Mesenchymal stem cell (in vitro differentiated cells and primary cell): ENCODE measurements at regions not wholly inside any gene's neighbourhood (a gene's known extent, or its start where the extent isn't known, plus 50 kb on each side); places are given as distances from the start of the nearest gene placed in this dataset. TPM values are rescaled to one million over a fixed set of nuclear protein-coding genes. Genes with fewer than 3 reads are reported as not detected.
A peak's percentile ranks its signal among the peaks of the same experiment; 100 is the strongest.

Experiments used
- DNase-seq: peaks from one replicate; pipeline ENCODE4 v3.0.0-alpha.2; 2013
- H2AFZ ChIP-seq: one replicate; pipeline ENCODE4 v1.6.1; 2013; ENCODE audit warnings: low read depth, mild to moderate bottlenecking, control low read depth, inconsistent platforms, low read length, moderate library complexity
- H2AK5ac ChIP-seq: 2 replicates; pipeline ENCODE4 v1.6.1; 2013; ENCODE audit warnings: low read length, moderate library complexity, mild to moderate bottlenecking, inconsistent platforms; ENCODE audit not compliant: severe bottlenecking
- H2BK120ac ChIP-seq: one replicate; pipeline ENCODE4 v1.6.1; 2013; ENCODE audit warnings: low read depth, mild to moderate bottlenecking, inconsistent platforms, low read length, moderate library complexity
- H2BK12ac ChIP-seq, 2 experiments: one replicate each; pipeline ENCODE4 v1.6.1; 2013; ENCODE audit warnings: inconsistent platforms in 2 of 2, low read length in 2 of 2, mild to moderate bottlenecking in 2 of 2, moderate library complexity in 2 of 2, control low read depth in 1 of 2
- H2BK15ac ChIP-seq: one replicate; pipeline ENCODE4 v1.6.1; 2013; ENCODE audit warnings: mild to moderate bottlenecking, low read depth, inconsistent platforms; ENCODE audit not compliant: poor library complexity, severe bottlenecking
- H2BK5ac ChIP-seq: 2 replicates; pipeline ENCODE4 v1.6.1; 2013; ENCODE audit warnings: low read depth, mild to moderate bottlenecking, low read length, control low read depth, inconsistent platforms; ENCODE audit not compliant: poor library complexity, severe bottlenecking
- H3K14ac ChIP-seq, 2 experiments: one replicate each; pipeline ENCODE4 v1.6.1; 2013; ENCODE audit warnings: inconsistent platforms in 2 of 2, low read length in 2 of 2, control low read depth in 1 of 2, mild to moderate bottlenecking in 1 of 2, moderate library complexity in 1 of 2
- H3K18ac ChIP-seq, 2 experiments: one replicate each; pipeline ENCODE4 v1.6.1; 2013; ENCODE audit warnings: inconsistent platforms in 2 of 2, low read length in 2 of 2, control low read depth in 1 of 2, low read depth in 1 of 2, mild to moderate bottlenecking in 1 of 2
- H3K23ac ChIP-seq, 2 experiments: one replicate each; pipeline ENCODE4 v1.6.1; 2013; ENCODE audit warnings: inconsistent platforms in 2 of 2, low read length in 2 of 2, mild to moderate bottlenecking in 2 of 2, moderate library complexity in 2 of 2, control low read depth in 1 of 2
- H3K27ac ChIP-seq: 2 replicates; pipeline ENCODE4 v1.5.1; 2013; ENCODE audit warnings: mild to moderate bottlenecking, moderate library complexity, low read length, control low read depth, inconsistent platforms; ENCODE audit not compliant: poor library complexity, severe bottlenecking
- H3K27me3 ChIP-seq, 2 experiments: 2 replicates each; pipeline versions ENCODE4 v1.6.1 to v1.7.0; 2013; ENCODE audit warnings: low read length in 2 of 2, mild to moderate bottlenecking in 2 of 2, moderate library complexity in 2 of 2, control low read depth in 1 of 2, inconsistent platforms in 1 of 2; ENCODE audit not compliant: control insufficient read depth in 1 of 2, insufficient read depth in 1 of 2
- H3K36me3 ChIP-seq, 2 experiments: 2 replicates each; pipeline versions ENCODE4 v1.6.1 to v1.7.0; 2013; ENCODE audit warnings: low read length in 2 of 2, control low read depth in 1 of 2, inconsistent platforms in 1 of 2, low read depth in 1 of 2, mild to moderate bottlenecking in 1 of 2; ENCODE audit not compliant: insufficient read depth in 2 of 2, control insufficient read depth in 1 of 2
- H3K4ac ChIP-seq, 2 experiments: one replicate each; pipeline ENCODE4 v1.6.1; 2013; ENCODE audit warnings: inconsistent platforms in 2 of 2, low read length in 2 of 2, mild to moderate bottlenecking in 2 of 2, moderate library complexity in 2 of 2, control low read depth in 1 of 2, low read depth in 1 of 2
- H3K4me1 ChIP-seq: 2 replicates; pipeline ENCODE4 v1.6.1; 2013; ENCODE audit warnings: low read depth, low read length, control low read depth; ENCODE audit not compliant: control insufficient read depth, insufficient read depth
- H3K4me2 ChIP-seq: 2 replicates; pipeline ENCODE4 v1.6.1; 2013; ENCODE audit warnings: low read length, mild to moderate bottlenecking, inconsistent platforms; ENCODE audit not compliant: poor library complexity, severe bottlenecking
- H3K4me3 ChIP-seq, 2 experiments: 2 replicates each; pipeline versions ENCODE4 v1.5.1 to v1.7.0; 2013; ENCODE audit warnings: low read length in 2 of 2, mild to moderate bottlenecking in 2 of 2, control low read depth in 1 of 2, low read depth in 1 of 2; ENCODE audit not compliant: insufficient read depth in 1 of 2
- H3K79me1 ChIP-seq: replicated peaks from 2 replicates; pipeline ENCODE4 v1.6.1; 2013; ENCODE audit warnings: mild to moderate bottlenecking, control low read depth, low read length, inconsistent platforms; ENCODE audit not compliant: poor library complexity, severe bottlenecking
- H3K9ac ChIP-seq: 2 replicates; pipeline ENCODE4 v1.7.0; 2013; ENCODE audit warnings: mild to moderate bottlenecking, low read length, moderate library complexity
- H3K9me3 ChIP-seq: 2 replicates; pipeline ENCODE4 v1.7.0; 2013; ENCODE audit warnings: mild to moderate bottlenecking, low read length; ENCODE audit not compliant: control insufficient read depth
- H4K8ac ChIP-seq: one replicate; pipeline ENCODE4 v1.6.1; 2013; ENCODE audit warnings: inconsistent platforms, mild to moderate bottlenecking, low read length, moderate library complexity
- H4K91ac ChIP-seq: one replicate; pipeline ENCODE4 v1.6.1; 2013; ENCODE audit warnings: mild to moderate bottlenecking, low read length, inconsistent platforms
- WGBS: methylation state at CpG from one replicate; pipeline ENCODE4 v1.1.7; 2013; ENCODE audit warnings: mixed read lengths; 5-methylcytosine and 5-hydroxymethylcytosine counted together
- small RNA-seq: library from polyadenylated mRNA; stranded (forward); fragments of <200 nt; extraction: miRNeasy Mini kit (QIAGEN cat#:217004); gene quantifications from one replicate; pipeline ENCODE3, GENCODE V24; 2013; ENCODE audit warnings: low read depth

DNA sequence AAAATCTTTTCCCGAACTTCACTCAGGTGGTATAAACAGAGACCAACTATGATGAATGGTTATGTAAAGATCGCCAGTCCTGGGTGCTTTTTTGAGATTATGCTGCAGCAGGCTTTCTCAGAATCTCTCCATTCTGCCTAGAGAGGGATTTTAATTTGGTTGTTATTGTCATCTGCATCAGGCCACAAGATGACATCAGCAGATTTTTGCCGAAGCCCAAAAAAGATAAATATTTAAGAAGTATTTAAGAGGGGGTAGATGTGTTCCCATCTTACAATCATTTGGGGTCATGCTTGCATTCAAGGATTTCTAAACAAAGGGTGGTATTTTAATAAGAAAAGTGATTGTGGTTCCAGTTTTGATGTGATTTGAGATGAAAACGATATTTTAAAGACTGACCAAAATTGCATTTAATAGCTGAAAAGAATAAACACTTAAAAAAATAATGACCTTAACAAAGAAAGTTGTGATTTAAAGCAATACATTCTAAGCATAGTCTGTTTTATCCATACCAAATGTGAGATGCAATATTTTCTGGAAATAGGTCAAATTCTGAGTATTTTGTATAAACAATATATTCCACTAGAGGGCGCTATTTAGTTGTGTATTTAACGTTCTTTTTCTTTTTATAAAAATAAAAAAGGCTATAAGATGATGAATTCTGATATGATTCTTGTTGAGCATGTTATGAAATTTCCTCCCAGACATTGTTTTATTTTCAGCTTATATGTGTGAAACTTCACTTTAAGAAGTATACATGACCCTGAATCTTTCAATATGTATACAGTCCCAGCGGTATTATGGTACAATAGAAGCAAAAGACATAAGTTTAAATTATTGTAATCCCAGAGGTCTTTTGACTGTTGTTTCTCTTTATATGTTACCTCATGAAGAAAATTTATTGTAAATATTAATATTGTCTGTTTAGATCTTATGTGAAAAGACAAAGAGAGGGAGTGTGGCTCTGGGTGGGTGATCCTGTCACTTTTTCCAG is 51.0 kb upstream of the ZFP64 start:
- H3K14ac ChIP-seq: no peak overlapping the region
- H4K91ac ChIP-seq: no peak overlapping the region
- 94% methylated on average over 3 of the region's 7 CpGs for WGBS
- H3K9ac ChIP-seq: peak overlapping the region; percentile 63
- no peaks in the 10 kb centered on the region for H3K36me3 ChIP-seq
- H2AFZ ChIP-seq: no peak overlapping the region
- H3K4me2 ChIP-seq: no peak overlapping the region
- H3K18ac ChIP-seq: no peak overlapping the region
- H2AK5ac ChIP-seq: no peak overlapping the region
- H3K4me1 ChIP-seq: no peaks in the 10 kb centered on the region
- no peak overlapping the region for H3K27ac ChIP-seq
- peaks cover 0 to 6% of the 10 kb centered on the region in 2 experiments for H3K27me3 ChIP-seq
- no peak overlapping the region for H2BK5ac ChIP-seq
- H4K8ac ChIP-seq: no peak overlapping the region
- H3K9me3 ChIP-seq: peaks cover 4% of the 10 kb centered on the region
- no peak overlapping the region for H2BK120ac ChIP-seq
- H3K4ac ChIP-seq: no peak overlapping the region
- DNase-seq: peak; percentile 34
- no peak overlapping the region for H2BK12ac ChIP-seq
- no peaks in the 10 kb centered on the region for H3K79me1 ChIP-seq
- H3K23ac ChIP-seq: no peak overlapping the region
- H2BK15ac ChIP-seq: no peak overlapping the region
- no peak overlapping the region for H3K4me3 ChIP-seq

Small RNA genes lying in the stretch of these regions (small RNA-seq; reads per million reads assigned to genes)
- gene RF02271: not detected
- not detected for gene RPL36P1
